Cardiac muscle cell (in vitro differentiated cells and primary cell): ENCODE measurements at regions not wholly inside any gene's neighbourhood (a gene's known extent, or its start where the extent isn't known, plus 50 kb on each side); places are given as distances from the start of the nearest gene placed in this dataset.
A peak's percentile ranks its signal among the peaks of the same experiment; 100 is the strongest.

Experiments
- DNase-seq, 2 donors: peaks; one replicate each; pipeline versions ENCODE4 v3.0.0 to v3.0.0-alpha.2; 2010 to 2017; ENCODE audit warnings: low read depth in 1 of 2, low spot score in 1 of 2
- H3K27ac ChIP-seq: fragments of 200-600 bp; sonication (generic); 2 replicates; pipeline ENCODE4 v1.5.1; 2016
- H3K27me3 ChIP-seq: fragments of 200-600 bp; sonication (generic); 2 replicates; pipeline ENCODE4 v1.6.0; 2016; ENCODE audit warnings: control low read depth
- H3K36me3 ChIP-seq: fragments of 200-600 bp; sonication (generic); 2 replicates; pipeline ENCODE4 v1.5.1; 2016; ENCODE audit warnings: control low read depth
- H3K4me1 ChIP-seq: fragments of 200-600 bp; sonication (generic); 2 replicates; pipeline ENCODE4 v1.8.1; 2017; ENCODE audit warnings: low read depth, mild to moderate bottlenecking, mixed run types
- H3K4me3 ChIP-seq: fragments of 200-600 bp; sonication (generic); 2 replicates; pipeline ENCODE4 v1.5.1; 2016; ENCODE audit warnings: mild to moderate bottlenecking
- H3K9me3 ChIP-seq: fragments of 200-600 bp; sonication (generic); 2 replicates; pipeline ENCODE4 v1.5.1; 2017; ENCODE audit warnings: low read depth, mild to moderate bottlenecking, control low read depth
- TF ChIP-seq, protein P1 (sequence below): IDR thresholded peaks from 2 replicates; pipeline ENCODE4 v1.5.1; 2012; ENCODE audit warnings: low read depth, mild to moderate bottlenecking, low read length

DNA sequence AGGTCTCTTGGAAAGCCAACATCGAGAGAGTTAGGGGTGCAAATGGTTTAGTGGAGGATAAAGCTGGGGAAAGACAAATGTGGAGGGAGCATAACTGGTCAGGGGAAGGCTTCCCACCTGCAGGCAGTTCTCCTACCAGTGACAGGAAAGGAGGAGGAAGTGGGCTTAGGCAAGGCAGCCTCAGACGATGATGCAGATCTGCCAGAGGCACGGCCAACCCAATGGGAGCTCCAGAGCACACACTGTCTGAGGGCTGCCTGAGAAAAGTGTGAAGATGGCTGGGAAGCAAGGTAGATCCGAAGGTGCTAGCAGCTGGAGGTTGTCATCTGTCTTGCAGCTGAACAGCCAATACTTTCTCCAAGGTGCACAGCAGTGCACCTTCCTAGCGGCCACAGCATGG, 178.8 kb downstream of the C7orf25 start:
- Histone ChIP-seq H3K36me3 (no peaks in the 10 kb centered on the region), H3K9me3 (no peaks in the 10 kb centered on the region), H3K27ac (no peak overlapping the region), H3K4me3 (no peak overlapping the region), H3K27me3 (no peaks in the 10 kb centered on the region), H3K4me1 (no peaks in the 10 kb centered on the region)
- DNase-seq = no peak
- TF ChIP-seq, protein P1, sequence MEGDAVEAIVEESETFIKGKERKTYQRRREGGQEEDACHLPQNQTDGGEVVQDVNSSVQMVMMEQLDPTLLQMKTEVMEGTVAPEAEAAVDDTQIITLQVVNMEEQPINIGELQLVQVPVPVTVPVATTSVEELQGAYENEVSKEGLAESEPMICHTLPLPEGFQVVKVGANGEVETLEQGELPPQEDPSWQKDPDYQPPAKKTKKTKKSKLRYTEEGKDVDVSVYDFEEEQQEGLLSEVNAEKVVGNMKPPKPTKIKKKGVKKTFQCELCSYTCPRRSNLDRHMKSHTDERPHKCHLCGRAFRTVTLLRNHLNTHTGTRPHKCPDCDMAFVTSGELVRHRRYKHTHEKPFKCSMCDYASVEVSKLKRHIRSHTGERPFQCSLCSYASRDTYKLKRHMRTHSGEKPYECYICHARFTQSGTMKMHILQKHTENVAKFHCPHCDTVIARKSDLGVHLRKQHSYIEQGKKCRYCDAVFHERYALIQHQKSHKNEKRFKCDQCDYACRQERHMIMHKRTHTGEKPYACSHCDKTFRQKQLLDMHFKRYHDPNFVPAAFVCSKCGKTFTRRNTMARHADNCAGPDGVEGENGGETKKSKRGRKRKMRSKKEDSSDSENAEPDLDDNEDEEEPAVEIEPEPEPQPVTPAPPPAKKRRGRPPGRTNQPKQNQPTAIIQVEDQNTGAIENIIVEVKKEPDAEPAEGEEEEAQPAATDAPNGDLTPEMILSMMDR = no peak

DNA sequence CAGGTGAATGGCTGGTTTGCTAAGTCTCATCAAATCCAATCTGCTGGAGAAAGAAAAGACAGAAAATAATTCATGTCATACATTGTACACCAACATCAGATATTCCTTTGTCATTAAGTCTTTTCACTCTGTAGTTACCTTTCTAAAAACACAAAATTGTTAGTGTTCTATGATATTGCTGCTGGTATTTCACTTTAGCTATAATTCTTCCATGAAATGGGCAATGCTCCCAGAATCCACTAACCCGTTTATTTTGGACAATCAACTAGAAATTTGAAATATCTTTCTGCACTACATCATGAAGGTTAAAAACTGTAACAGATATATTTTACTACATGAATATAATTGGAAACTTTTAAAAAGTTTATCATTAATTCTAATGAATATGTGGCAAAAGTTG, 181.3 kb downstream of the C7orf25 start:
- no peaks in the 10 kb centered on the region for H3K27me3 ChIP-seq

DNA sequence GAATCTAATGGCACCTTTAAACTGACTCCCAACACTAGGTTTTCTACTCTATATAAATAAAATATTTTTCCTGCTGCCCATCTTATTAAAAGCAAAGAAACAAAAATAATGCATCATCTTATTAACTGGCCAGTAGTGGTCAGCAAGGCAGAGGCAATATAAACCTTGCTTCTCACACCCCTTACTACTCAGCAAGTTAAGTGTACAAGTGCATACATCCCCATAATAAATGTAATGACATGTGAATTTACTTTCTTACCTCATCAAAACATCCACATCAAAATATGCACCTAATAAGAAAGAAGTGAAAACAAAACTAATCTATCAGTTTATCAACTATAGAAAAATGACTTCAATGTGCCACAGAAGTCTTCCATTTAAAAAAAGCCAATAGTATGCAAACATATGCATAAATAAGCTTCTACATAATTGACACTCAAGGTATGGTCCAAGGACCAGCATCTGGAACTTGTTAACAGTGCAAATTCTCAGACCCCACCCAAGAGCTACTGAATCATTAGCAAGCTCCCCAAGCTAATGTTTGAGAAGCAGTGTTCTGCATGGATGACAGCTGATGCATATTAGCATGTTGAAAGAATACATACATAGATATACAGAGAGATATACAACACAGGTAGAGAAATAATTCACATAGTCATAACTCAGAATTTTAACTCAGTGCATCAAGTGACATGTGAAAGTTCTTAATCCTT, 182.7 kb downstream of the C7orf25 start:
- Histone ChIP-seq H3K4me3 (no peak overlapping the region), H3K9me3 (no peaks in the 10 kb centered on the region), H3K36me3 (no peaks in the 10 kb centered on the region), H3K4me1 (no peaks in the 10 kb centered on the region), H3K27ac (no peak overlapping the region), H3K27me3 (no peaks in the 10 kb centered on the region)
- DNase-seq = no peak
- TF ChIP-seq, protein P1 = no peak

More for the DNA sequence above, 181.3 kb downstream of the C7orf25 start:
- Histone ChIP-seq H3K4me3 (no peak overlapping the region), H3K27ac (no peak overlapping the region), H3K36me3 (no peaks in the 10 kb centered on the region), H3K4me1 (no peaks in the 10 kb centered on the region), H3K9me3 (no peaks in the 10 kb centered on the region)
- DNase-seq = no peak
- TF ChIP-seq, protein P1 = no peak

DNA sequence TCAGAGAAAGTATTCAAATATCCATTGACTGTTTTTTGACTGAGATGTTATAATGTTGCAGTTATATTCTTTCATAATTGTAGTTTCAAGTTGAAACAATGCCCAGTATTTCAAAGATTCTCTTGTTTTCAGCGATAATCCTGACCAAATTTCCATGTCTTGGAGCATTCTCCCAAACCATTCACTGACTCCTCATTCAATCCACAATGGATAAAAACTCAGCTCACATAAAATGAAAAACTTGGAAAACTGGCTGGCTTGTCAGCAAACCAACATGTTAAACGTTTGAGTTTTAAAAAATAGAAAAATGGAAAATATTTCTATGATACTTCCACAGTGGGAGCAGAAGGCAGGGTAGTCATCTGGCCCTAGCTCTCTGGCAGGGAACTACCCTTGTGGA, 184.4 kb downstream of the C7orf25 start:
- H3K4me3 ChIP-seq = no peak overlapping the region
- H3K27me3 ChIP-seq = no peaks in the 10 kb centered on the region
- H3K27ac ChIP-seq = no peak overlapping the region
- no peak for DNase-seq
- no peaks in the 10 kb centered on the region for H3K4me1 ChIP-seq
- no peaks in the 10 kb centered on the region for H3K36me3 ChIP-seq
- TF ChIP-seq, protein P1 = no peak
- no peaks in the 10 kb centered on the region for H3K9me3 ChIP-seq

DNA sequence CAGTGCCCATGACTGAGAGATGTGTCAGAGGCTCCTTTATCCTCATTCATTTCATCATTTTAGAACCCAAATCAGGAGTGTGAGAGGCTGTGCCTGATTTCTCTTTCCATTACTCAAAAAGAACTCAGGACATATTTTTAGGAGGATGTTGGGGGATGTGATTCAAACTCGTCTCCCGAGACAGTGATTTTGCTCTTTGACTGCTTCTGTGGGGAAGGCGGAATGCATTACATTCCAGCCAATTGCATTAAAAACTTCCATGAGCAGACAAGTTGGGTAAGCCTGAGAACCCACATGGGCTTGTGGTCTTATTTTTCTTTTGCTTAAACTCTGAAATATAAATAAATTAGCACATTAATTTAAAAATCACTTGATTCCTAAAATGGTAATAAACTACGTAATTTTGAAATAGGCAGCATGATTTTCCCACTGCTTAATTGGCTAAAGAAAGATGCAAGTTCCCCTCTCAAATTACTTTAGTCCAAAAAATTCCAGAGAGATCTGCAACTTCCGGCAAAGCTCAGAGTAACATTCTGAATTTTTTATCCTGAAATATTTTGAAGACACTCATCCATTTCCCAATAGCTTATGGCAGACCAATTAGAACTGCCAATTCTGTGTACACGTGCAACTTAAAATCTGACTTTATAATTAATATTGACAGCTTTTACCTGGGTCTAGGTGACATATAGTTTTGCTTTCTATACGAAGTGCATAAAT, 185.6 kb downstream of the C7orf25 start:
- H3K36me3 ChIP-seq = no peaks in the 10 kb centered on the region
- H3K27ac ChIP-seq = no peak overlapping the region

More for the DNA sequence above, 185.6 kb downstream of the C7orf25 start:
- DNase-seq = peak in 1 of 2 donors; percentile 65
- Histone ChIP-seq H3K4me3 (no peak overlapping the region), H3K27me3 (no peaks in the 10 kb centered on the region), H3K9me3 (no peaks in the 10 kb centered on the region), H3K4me1 (no peaks in the 10 kb centered on the region)
- TF ChIP-seq, protein P1 = no peak
